HFFc6 (cell line): ENCODE measurements at regions not wholly inside any gene's neighbourhood (a gene's known extent, or its start where the extent isn't known, plus 50 kb on each side); places are given as distances from the start of the nearest gene placed in this dataset.

Experiments used
- DNase-seq: peaks from one replicate; pipeline ENCODE4 v3.0.0-alpha.2; 2018
- H3K27ac Mint-ChIP-seq: 2 replicates; pipeline ENCODE4 v1.8.0; 2020; ENCODE audit warnings: mild to moderate bottlenecking, mixed read lengths
- H3K27me3 Mint-ChIP-seq: 2 replicates; pipeline ENCODE4 v1.8.0; 2021; ENCODE audit warnings: mild to moderate bottlenecking, moderate library complexity, mixed read lengths; ENCODE audit not compliant: insufficient read depth
- H3K36me3 Mint-ChIP-seq: 2 replicates; pipeline ENCODE4 v1.8.0; 2021; ENCODE audit warnings: low read depth, mixed read lengths
- H3K4me1 Mint-ChIP-seq: 2 replicates; pipeline ENCODE4 v1.8.0; 2020; ENCODE audit warnings: low read depth, mixed read lengths
- H3K4me3 Mint-ChIP-seq: 2 replicates; pipeline ENCODE4 v1.8.0; 2020; ENCODE audit warnings: mild to moderate bottlenecking, moderate library complexity, mixed read lengths
- H3K9me3 Mint-ChIP-seq: 2 replicates; pipeline ENCODE4 v1.8.0; 2020; ENCODE audit warnings: mild to moderate bottlenecking, mixed read lengths
- CTCF ChIP-seq: fragments of 200-600 bp; sonication (generic); IDR thresholded peaks from 2 replicates; pipeline ENCODE4 v1.5.0; 2021; ENCODE audit warnings: antibody characterized with exemption, mild to moderate bottlenecking

- Mint-ChIP-seq H3K27me3 (peaks cover 17% of the 10 kb centered on the region), H3K4me1 (peaks cover 17% of the 10 kb centered on the region), H3K9me3 (no peaks in the 10 kb centered on the region), H3K27ac (peak overlapping the region; percentile 44), H3K36me3 (no peaks in the 10 kb centered on the region), H3K4me3 (no peak overlapping the region)
- DNase-seq = peak; percentile 82
- no peak for TF ChIP-seq CTCF
Measured at GRCh38 chr10:58107506-58107905, 160.2 kb downstream of the IPMK start.

- Mint-ChIP-seq H3K36me3 (no peaks in the 10 kb centered on the region), H3K27me3 (peaks cover 17% of the 10 kb centered on the region), H3K4me1 (peaks cover 17% of the 10 kb centered on the region), H3K4me3 (no peak overlapping the region), H3K27ac (no peak overlapping the region), H3K9me3 (no peaks in the 10 kb centered on the region)
- TF ChIP-seq CTCF = no peak
- no peak for DNase-seq
Measured at GRCh38 chr10:58106211-58107035, 161.3 kb downstream of the IPMK start.

GRCh38 chr10:58104351-58104751 lies 163.3 kb downstream of the IPMK start:
- H3K9me3 Mint-ChIP-seq = no peaks in the 10 kb centered on the region
- DNase-seq = no peak
- TF ChIP-seq CTCF = no peak
- peaks cover 17% of the 10 kb centered on the region for H3K27me3 Mint-ChIP-seq
- H3K27ac Mint-ChIP-seq = no peak overlapping the region
- H3K4me1 Mint-ChIP-seq = peaks cover 17% of the 10 kb centered on the region
- H3K4me3 Mint-ChIP-seq = no peak overlapping the region
- no peaks in the 10 kb centered on the region for H3K36me3 Mint-ChIP-seq

- no peak for DNase-seq
- TF ChIP-seq CTCF = no peak
- H3K9me3 Mint-ChIP-seq = no peaks in the 10 kb centered on the region
- H3K4me1 Mint-ChIP-seq = peaks cover 11% of the 10 kb centered on the region
- no peak overlapping the region for H3K4me3 Mint-ChIP-seq
- no peaks in the 10 kb centered on the region for H3K36me3 Mint-ChIP-seq
- peaks cover 22% of the 10 kb centered on the region for H3K27me3 Mint-ChIP-seq
- no peak overlapping the region for H3K27ac Mint-ChIP-seq
Measured at GRCh38 chr10:58102897-58103296, 164.8 kb downstream of the IPMK start.

- Mint-ChIP-seq H3K36me3 (no peaks in the 10 kb centered on the region), H3K27me3 (peaks cover 22% of the 10 kb centered on the region), H3K27ac (no peak overlapping the region), H3K4me1 (no peaks in the 10 kb centered on the region; the same call in 1 of the 2 replicates), H3K9me3 (no peaks in the 10 kb centered on the region), H3K4me3 (no peak overlapping the region)
- no peak for TF ChIP-seq CTCF
- DNase-seq = no peak
Measured at GRCh38 chr10:58101682-58102081, 166.0 kb downstream of the IPMK start.
